ENCODE measurements at regions not wholly inside any gene's neighbourhood (a gene's known extent, or its start where the extent isn't known, plus 50 kb on each side); places are given as distances from the start of the nearest gene placed in this dataset.

DNA sequence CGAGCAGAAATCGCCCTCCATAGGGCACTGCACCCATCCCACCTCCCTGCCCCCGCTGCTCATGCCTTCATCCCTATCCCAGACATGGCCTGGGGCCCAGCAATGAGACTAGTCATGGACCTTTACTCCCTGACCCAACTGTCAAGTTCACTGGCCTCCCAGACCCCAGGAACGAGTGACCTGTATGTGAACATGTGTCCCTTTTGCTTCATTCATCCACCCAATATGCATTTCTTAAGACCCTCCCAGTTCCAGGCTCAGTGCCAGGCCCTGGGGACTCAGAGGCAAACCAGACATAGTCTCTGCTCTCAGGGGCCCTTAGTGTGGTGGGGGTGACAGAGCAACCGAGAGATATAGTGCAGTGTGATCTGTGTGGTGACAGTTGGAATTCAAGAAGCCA, 67.0 kb downstream of the EFNB1 start:
- TF ChIP-seq, protein P1, sequence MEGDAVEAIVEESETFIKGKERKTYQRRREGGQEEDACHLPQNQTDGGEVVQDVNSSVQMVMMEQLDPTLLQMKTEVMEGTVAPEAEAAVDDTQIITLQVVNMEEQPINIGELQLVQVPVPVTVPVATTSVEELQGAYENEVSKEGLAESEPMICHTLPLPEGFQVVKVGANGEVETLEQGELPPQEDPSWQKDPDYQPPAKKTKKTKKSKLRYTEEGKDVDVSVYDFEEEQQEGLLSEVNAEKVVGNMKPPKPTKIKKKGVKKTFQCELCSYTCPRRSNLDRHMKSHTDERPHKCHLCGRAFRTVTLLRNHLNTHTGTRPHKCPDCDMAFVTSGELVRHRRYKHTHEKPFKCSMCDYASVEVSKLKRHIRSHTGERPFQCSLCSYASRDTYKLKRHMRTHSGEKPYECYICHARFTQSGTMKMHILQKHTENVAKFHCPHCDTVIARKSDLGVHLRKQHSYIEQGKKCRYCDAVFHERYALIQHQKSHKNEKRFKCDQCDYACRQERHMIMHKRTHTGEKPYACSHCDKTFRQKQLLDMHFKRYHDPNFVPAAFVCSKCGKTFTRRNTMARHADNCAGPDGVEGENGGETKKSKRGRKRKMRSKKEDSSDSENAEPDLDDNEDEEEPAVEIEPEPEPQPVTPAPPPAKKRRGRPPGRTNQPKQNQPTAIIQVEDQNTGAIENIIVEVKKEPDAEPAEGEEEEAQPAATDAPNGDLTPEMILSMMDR (IDR thresholded peaks at IDR 0.05; ENCODE audit: low read depth, low read length): no peak
- TF ChIP-seq EZH2phosphoT487 (IDR thresholded peaks at IDR 0.05; ENCODE audit: low read depth): no peak

All from OCI-LY3 (cell line).